HL-60 (cell line): ENCODE measurements at regions not wholly inside any gene's neighbourhood (a gene's known extent, or its start where the extent isn't known, plus 50 kb on each side); places are given as distances from the start of the nearest gene placed in this dataset.
"Not testable (repeated sequence)": the region's sequence is repeated elsewhere in the genome, so short reads cannot be mapped to it uniquely, and the experiment has no call there.

ENCODE experiments used
- DNase-seq, 2 experiments: peaks; one replicate each; pipeline ENCODE4 v3.0.0-alpha.2; 2010 to 2020; ENCODE audit warnings: low read depth in 1 of 2, low spot score in 1 of 2
- H3K27ac ChIP-seq: fragments of 250-450 bp; sonication (Bioruptor Pico); replicated peaks from 2 replicates; pipeline ENCODE4 v1.5.1; 2020; ENCODE audit warnings: mild to moderate bottlenecking, moderate library complexity
- H3K27me3 ChIP-seq: fragments of 250-450 bp; sonication (Bioruptor Pico); 2 replicates; pipeline ENCODE4 v1.5.1; 2021; ENCODE audit warnings: mild to moderate bottlenecking, moderate library complexity; ENCODE audit not compliant: insufficient read depth, poor library complexity, severe bottlenecking
- H3K4me3 ChIP-seq: replicated peaks from 2 replicates; pipeline ENCODE4 v1.5.1; 2011; ENCODE audit warnings: mild to moderate bottlenecking, control low read depth, low read length; ENCODE audit not compliant: insufficient read depth
- GABPA ChIP-seq: IDR thresholded peaks from 2 replicates; pipeline ENCODE4 v1.6.1; 2012; ENCODE audit warnings: low read depth
- POLR2AphosphoS5 ChIP-seq: IDR thresholded peaks from 2 replicates; pipeline ENCODE4 v1.6.1; 2012; ENCODE audit warnings: low read depth
- SPI1 ChIP-seq: IDR thresholded peaks from 2 replicates; pipeline ENCODE4 v1.6.1; 2012; ENCODE audit warnings: low read depth, mild to moderate bottlenecking, borderline replicate concordance
- TF ChIP-seq, protein P1 (sequence below): IDR thresholded peaks from 2 replicates; pipeline ENCODE4 v1.6.1; 2012; ENCODE audit warnings: low read depth; ENCODE audit not compliant: insufficient replicate concordance
- TF ChIP-seq, protein P2 (sequence below): IDR thresholded peaks from one replicate; pipeline ENCODE4 v1.5.1; 2011; ENCODE audit warnings: low read length, control low read depth, inconsistent platforms; ENCODE audit not compliant: insufficient read depth

DNA sequence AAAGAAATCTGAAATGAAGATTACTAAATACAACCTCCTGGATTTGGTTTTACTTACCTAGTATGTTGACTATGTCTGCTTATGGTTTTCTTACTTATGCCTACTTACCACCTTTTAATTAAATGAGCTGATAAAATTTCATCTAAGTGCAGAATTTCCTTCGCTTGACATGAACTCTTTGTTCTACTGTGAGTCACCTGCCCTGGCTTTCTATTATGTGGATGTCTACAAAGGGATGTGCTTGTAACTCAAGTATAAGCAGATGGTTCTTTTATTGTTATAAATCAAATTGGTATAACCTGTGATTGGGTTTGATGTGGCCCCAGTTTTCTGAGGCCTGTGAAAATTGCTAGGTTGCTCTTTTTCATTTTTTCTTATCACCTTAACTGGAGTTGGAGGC lies 389.1 kb upstream of the ANKRD30A start:
- TF ChIP-seq, protein P1, sequence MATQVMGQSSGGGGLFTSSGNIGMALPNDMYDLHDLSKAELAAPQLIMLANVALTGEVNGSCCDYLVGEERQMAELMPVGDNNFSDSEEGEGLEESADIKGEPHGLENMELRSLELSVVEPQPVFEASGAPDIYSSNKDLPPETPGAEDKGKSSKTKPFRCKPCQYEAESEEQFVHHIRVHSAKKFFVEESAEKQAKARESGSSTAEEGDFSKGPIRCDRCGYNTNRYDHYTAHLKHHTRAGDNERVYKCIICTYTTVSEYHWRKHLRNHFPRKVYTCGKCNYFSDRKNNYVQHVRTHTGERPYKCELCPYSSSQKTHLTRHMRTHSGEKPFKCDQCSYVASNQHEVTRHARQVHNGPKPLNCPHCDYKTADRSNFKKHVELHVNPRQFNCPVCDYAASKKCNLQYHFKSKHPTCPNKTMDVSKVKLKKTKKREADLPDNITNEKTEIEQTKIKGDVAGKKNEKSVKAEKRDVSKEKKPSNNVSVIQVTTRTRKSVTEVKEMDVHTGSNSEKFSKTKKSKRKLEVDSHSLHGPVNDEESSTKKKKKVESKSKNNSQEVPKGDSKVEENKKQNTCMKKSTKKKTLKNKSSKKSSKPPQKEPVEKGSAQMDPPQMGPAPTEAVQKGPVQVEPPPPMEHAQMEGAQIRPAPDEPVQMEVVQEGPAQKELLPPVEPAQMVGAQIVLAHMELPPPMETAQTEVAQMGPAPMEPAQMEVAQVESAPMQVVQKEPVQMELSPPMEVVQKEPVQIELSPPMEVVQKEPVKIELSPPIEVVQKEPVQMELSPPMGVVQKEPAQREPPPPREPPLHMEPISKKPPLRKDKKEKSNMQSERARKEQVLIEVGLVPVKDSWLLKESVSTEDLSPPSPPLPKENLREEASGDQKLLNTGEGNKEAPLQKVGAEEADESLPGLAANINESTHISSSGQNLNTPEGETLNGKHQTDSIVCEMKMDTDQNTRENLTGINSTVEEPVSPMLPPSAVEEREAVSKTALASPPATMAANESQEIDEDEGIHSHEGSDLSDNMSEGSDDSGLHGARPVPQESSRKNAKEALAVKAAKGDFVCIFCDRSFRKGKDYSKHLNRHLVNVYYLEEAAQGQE: no peak
- no peak for TF ChIP-seq SPI1
- TF ChIP-seq, protein P2, sequence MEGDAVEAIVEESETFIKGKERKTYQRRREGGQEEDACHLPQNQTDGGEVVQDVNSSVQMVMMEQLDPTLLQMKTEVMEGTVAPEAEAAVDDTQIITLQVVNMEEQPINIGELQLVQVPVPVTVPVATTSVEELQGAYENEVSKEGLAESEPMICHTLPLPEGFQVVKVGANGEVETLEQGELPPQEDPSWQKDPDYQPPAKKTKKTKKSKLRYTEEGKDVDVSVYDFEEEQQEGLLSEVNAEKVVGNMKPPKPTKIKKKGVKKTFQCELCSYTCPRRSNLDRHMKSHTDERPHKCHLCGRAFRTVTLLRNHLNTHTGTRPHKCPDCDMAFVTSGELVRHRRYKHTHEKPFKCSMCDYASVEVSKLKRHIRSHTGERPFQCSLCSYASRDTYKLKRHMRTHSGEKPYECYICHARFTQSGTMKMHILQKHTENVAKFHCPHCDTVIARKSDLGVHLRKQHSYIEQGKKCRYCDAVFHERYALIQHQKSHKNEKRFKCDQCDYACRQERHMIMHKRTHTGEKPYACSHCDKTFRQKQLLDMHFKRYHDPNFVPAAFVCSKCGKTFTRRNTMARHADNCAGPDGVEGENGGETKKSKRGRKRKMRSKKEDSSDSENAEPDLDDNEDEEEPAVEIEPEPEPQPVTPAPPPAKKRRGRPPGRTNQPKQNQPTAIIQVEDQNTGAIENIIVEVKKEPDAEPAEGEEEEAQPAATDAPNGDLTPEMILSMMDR: no peak
- no peak for TF ChIP-seq POLR2AphosphoS5
- no peak for TF ChIP-seq GABPA
- Histone ChIP-seq H3K27me3 (no peaks in the 10 kb centered on the region), H3K4me3 (no peak overlapping the region), H3K27ac (no peak overlapping the region)
- no peak for DNase-seq

DNA sequence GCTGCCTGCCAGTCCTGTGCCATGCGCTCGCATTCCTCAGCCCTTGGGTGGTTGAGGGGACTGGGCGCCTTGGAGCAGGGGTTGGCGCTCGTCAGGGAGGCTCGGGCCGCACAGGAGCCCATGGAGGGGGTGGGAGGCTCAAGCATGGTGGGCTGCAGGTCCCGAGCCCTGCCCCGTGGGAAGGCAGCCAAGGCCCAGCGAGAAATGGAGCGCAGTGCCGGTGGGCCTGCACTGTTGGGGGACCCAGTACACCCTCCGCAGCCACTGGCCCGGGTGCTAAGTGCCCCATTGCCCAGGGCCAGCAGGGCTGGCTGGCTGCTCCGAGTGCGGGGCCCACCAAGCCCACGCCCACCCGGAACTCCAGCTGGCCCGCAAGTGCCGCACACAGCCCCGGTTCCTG lies 390.8 kb upstream of the ANKRD30A start:
- not testable (repeated sequence) for DNase-seq, H3K27ac ChIP-seq, H3K27me3 ChIP-seq, H3K4me3 ChIP-seq

DNA sequence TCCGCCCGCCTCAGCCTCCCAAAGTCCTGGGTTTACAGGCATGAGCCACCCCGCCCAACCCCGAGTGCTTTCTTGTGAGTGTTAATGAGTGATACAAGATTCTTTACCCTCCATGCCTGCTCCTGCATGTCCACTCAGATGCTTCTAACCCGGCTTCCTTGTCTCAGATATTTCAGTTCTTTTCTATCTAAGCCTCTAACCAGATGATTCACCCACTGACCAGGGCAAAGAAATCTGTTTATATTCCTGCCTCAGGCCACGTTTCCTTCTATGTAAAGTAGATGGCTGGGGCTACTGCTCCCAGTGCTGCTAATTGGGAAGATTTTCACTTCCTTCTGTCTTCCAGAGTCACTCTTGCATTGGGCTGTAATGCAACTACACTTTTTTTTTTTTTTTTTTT lies 395.1 kb upstream of the ANKRD30A start:
- H3K27me3 ChIP-seq: no peaks in the 10 kb centered on the region
- DNase-seq: no peak
- H3K4me3 ChIP-seq: no peak overlapping the region
- no peak overlapping the region for H3K27ac ChIP-seq
- TF ChIP-seq, protein P2: no peak
- no peak for TF ChIP-seq SPI1
- TF ChIP-seq GABPA: no peak
- no peak for TF ChIP-seq POLR2AphosphoS5
- TF ChIP-seq, protein P1: no peak

DNA sequence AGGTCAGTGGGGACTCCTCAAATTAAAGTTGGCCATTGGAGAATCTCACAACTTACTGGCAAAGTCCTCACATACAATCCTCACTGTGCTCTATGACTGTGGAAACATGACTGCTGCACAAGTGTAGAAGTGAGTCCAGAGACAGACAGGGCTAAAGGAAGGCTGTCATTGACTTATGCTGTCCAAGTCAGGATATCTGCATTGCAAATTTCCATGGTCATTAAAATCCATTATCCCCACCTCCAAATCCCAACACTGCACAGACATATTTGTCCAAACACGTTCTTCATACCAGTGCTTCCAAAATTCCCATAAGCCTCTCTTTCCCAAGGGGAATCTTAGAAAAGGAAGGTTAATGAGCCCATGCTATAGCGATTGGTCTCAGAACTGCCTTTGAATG lies 396.8 kb upstream of the ANKRD30A start:
- Histone ChIP-seq H3K4me3 (no peak overlapping the region), H3K27me3 (no peaks in the 10 kb centered on the region), H3K27ac (no peak overlapping the region)
- TF ChIP-seq GABPA: no peak
- no peak for TF ChIP-seq SPI1
- no peak for TF ChIP-seq POLR2AphosphoS5
- TF ChIP-seq, protein P1: no peak
- TF ChIP-seq, protein P2: no peak
- DNase-seq: no peak
